ENCODE measurements at regions not wholly inside any gene's neighbourhood (a gene's known extent, or its start where the extent isn't known, plus 50 kb on each side); places are given as distances from the start of the nearest gene placed in this dataset.

DNA sequence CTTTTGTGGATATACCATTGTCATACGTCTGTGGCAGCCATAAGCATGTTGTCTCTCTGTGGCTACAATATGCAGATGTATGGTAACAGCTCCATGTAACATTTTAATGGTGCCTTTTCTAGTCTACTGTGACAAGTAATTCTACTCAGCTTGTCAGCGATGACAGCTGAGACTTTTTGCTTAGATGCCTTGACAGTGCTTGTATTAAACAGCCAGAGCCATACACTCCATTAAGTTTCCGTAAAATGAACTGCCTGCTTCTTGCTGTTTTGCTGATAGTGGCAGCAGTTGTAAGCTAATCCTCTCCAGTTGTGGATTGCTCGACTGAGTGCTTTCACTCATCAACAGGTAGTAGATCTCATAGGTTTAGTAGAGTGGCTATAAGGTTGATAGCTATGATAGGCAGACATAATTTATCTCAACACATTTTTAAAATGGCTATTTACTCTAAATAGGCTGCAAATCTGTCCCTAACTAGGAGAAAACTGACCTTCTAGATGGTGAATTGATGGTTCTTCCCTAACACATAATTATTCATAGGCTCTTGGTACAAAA is 260.2 kb upstream of the NAALADL2 start:
- TF ChIP-seq POLR2A (IDR thresholded peaks at IDR 0.05) = no peak
- no peak for TF ChIP-seq CTCF (IDR thresholded peaks at IDR 0.05)
- TF ChIP-seq EP300 (IDR thresholded peaks at IDR 0.05; ENCODE audit: low read depth) = no peak
- no peak for TF ChIP-seq POLR2AphosphoS5 (IDR thresholded peaks at IDR 0.05)

All from transverse colon (tissue), 4 donors.